GM06990 (cell line): ENCODE measurements at regions not wholly inside any gene's neighbourhood (a gene's known extent, or its start where the extent isn't known, plus 50 kb on each side); places are given as distances from the start of the nearest gene placed in this dataset.
"Not testable (repeated sequence)": the region's sequence is repeated elsewhere in the genome, so short reads cannot be mapped to it uniquely, and the experiment has no call there.

Experiments
- DNase-seq: peaks from one replicate; pipeline ENCODE4 v3.0.0-alpha.2; 2011; ENCODE audit not compliant: insufficient read length; ENCODE audit errors: extremely low read depth
- H3K27me3 ChIP-seq: replicated peaks from 2 replicates; pipeline ENCODE4 v1.6.0; 2011; ENCODE audit warnings: low read length; ENCODE audit not compliant: control insufficient read depth, insufficient read depth
- H3K36me3 ChIP-seq: 2 replicates; pipeline ENCODE4 v1.5.1; 2011; ENCODE audit warnings: low read length; ENCODE audit not compliant: control insufficient read depth, insufficient read depth
- H3K4me3 ChIP-seq: replicated peaks from 2 replicates; pipeline ENCODE4 v1.5.1; 2011; ENCODE audit warnings: low read depth, mild to moderate bottlenecking, control low read depth, low read length
- CTCF ChIP-seq: IDR thresholded peaks from 2 replicates; pipeline ENCODE4 v1.5.1; 2011; ENCODE audit warnings: low read length, control low read depth, mild to moderate bottlenecking, inconsistent platforms; ENCODE audit not compliant: insufficient read depth, poor library complexity, severe bottlenecking

DNA sequence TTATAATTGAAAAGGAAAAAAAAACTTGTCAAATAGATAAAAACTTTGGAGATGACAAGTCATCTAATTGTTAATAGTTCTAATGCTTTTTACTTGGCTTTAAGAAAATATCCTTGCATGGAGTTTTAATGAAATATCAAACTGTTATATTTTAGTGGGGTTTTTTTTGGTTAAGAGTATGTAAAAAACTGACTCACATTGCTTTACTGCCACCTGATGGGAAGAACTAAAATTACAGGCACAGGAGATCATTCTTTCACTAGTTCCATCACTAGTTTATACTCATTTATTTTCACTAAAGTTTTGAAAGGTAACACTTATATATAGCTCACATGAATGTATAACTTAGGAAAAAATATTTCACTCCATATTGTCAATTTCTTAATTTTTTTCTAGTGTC is 309.1 kb downstream of the LMBRD1 start:
- Histone ChIP-seq H3K27me3 (no peaks in the 10 kb centered on the region), H3K36me3 (no peaks in the 10 kb centered on the region), H3K4me3 (no peak overlapping the region)
- TF ChIP-seq CTCF: peak; percentile 50
- DNase-seq: no peak

GRCh38 chr6:69466979-69467570 is 329.7 kb downstream of the LMBRD1 start:
- no peaks in the 10 kb centered on the region for H3K36me3 ChIP-seq
- no peaks in the 10 kb centered on the region for H3K27me3 ChIP-seq
- no peak for DNase-seq
- no peak overlapping the region for H3K4me3 ChIP-seq
- no peak for TF ChIP-seq CTCF

DNA sequence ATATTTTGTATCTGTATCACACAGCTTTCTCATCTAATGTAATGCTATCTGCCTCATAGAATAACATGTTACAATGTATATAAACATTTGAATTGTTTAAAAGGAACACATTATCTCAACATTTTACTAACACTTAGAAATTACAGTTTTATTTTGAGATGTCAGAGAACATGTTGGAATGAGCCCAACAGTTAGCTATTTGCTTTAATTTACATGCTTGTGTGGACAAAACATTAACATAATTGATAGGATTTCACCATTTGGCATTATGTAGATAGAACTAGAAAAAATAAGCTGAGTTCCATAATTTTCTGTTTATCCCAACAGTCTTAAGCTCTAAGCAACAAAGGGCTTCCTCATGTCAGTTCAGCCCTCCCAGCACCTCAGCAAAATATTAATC is 330.9 kb downstream of the LMBRD1 start:
- no peak for TF ChIP-seq CTCF
- Histone ChIP-seq H3K27me3 (no peaks in the 10 kb centered on the region), H3K36me3 (no peaks in the 10 kb centered on the region), H3K4me3 (no peak overlapping the region)
- DNase-seq: no peak

GRCh38 chr6:69456086-69456485 is 340.7 kb downstream of the LMBRD1 start:
- TF ChIP-seq CTCF: no peak
- DNase-seq: no peak
- Histone ChIP-seq H3K4me3 (no peak overlapping the region), H3K36me3 (no peaks in the 10 kb centered on the region), H3K27me3 (no peaks in the 10 kb centered on the region)

DNA sequence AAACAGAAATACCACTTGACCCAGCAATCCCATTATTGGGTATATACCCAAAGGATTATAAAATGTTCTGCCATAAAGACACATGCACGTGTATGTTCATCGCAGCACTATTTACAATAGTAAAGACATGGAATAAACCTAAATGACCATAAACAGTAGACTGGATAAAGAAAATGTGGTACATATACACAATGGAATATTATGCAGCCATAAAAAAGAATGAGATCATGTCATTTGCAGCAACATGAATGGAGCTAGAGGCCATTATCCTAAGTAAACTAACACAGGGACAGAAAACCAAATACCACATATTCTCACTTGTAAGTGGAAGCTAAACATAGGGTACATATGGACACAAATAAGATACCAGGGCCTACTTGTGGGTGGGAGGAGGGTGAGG is 342.2 kb downstream of the LMBRD1 start:
- H3K4me3 ChIP-seq, H3K27me3 ChIP-seq, DNase-seq, H3K36me3 ChIP-seq: not testable (repeated sequence)

GRCh38 chr6:69450493-69450892 is 346.3 kb downstream of the LMBRD1 start:
- H3K36me3 ChIP-seq, H3K27me3 ChIP-seq, DNase-seq: not testable (repeated sequence)

GRCh38 chr6:69449887-69450286 is 346.9 kb downstream of the LMBRD1 start:
- no peak for DNase-seq
- no peak overlapping the region for H3K4me3 ChIP-seq
- no peaks in the 10 kb centered on the region for H3K36me3 ChIP-seq
- no peaks in the 10 kb centered on the region for H3K27me3 ChIP-seq
- no peak for TF ChIP-seq CTCF

More at GRCh38 chr6:69450493-69450892, 346.3 kb downstream of the LMBRD1 start:
- H3K4me3 ChIP-seq: not testable (repeated sequence)
